OCI-LY7 (cell line): ENCODE measurements at regions not wholly inside any gene's neighbourhood (a gene's known extent, or its start where the extent isn't known, plus 50 kb on each side); places are given as distances from the start of the nearest gene placed in this dataset.

Experiments
- CTCF ChIP-seq: fragments of 200-600 bp; sonication (generic); conservative IDR thresholded peaks from 2 replicates; pipeline ENCODE4 v1.5.1; 2014; ENCODE audit warnings: mild to moderate bottlenecking, antibody characterized with exemption, low read length, moderate library complexity, mixed read lengths
- EZH2phosphoT487 ChIP-seq: fragments of 200-600 bp; sonication (generic); IDR thresholded peaks from 2 replicates; pipeline ENCODE4 v1.6.1; 2018; ENCODE audit warnings: low read depth, borderline replicate concordance, mild to moderate bottlenecking, mixed run types, antibody characterized with exemption, low read length, moderate library complexity, mixed read lengths

- TF ChIP-seq CTCF (no peak), EZH2phosphoT487 (no peak)
Measured at GRCh38 chr20:55375920-55376319, 629.4 kb downstream of the CBLN4 start.
